ENCODE measurements at regions not wholly inside any gene's neighbourhood (a gene's known extent, or its start where the extent isn't known, plus 50 kb on each side); places are given as distances from the start of the nearest gene placed in this dataset.

DNA sequence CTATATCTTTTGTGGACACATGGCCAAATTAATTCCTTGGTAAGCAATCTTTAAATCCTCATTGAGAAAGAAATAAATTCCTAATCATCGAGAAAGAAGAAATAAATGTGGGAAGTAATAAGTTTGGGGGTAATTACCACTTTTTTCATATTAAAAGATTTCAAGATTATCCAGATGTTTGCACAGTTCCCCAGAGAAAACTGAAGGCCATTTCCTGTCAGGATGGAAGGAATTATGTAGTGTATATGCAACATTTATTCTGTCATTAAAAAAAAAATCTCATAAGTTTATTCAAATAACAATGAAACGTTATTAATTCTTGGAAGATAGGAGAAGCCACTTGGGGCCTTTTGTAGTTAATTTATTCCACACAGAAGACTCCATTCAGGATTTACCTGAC, 385.6 kb upstream of the NR3C2 start:
- no peak for TF ChIP-seq EZH2 (IDR thresholded peaks at IDR 0.05; ENCODE audit: borderline replicate concordance, insufficient read depth, low read depth, low read length, poor library complexity, severe bottlenecking)
- TF ChIP-seq, protein P1, sequence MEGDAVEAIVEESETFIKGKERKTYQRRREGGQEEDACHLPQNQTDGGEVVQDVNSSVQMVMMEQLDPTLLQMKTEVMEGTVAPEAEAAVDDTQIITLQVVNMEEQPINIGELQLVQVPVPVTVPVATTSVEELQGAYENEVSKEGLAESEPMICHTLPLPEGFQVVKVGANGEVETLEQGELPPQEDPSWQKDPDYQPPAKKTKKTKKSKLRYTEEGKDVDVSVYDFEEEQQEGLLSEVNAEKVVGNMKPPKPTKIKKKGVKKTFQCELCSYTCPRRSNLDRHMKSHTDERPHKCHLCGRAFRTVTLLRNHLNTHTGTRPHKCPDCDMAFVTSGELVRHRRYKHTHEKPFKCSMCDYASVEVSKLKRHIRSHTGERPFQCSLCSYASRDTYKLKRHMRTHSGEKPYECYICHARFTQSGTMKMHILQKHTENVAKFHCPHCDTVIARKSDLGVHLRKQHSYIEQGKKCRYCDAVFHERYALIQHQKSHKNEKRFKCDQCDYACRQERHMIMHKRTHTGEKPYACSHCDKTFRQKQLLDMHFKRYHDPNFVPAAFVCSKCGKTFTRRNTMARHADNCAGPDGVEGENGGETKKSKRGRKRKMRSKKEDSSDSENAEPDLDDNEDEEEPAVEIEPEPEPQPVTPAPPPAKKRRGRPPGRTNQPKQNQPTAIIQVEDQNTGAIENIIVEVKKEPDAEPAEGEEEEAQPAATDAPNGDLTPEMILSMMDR (IDR thresholded peaks at IDR 0.05): no peak

Measured in B cell (primary cell).